Loucy (cell line): ENCODE measurements at regions not wholly inside any gene's neighbourhood (a gene's known extent, or its start where the extent isn't known, plus 50 kb on each side); places are given as distances from the start of the nearest gene placed in this dataset.

Experiments used
- CTCF ChIP-seq: fragments of 200-600 bp; sonication (generic); conservative IDR thresholded peaks from 2 replicates; pipeline ENCODE4 v1.5.1; 2014; ENCODE audit warnings: mild to moderate bottlenecking, antibody characterized with exemption, low read length
- EZH2phosphoT487 ChIP-seq: fragments of 200-600 bp; IDR thresholded peaks from 2 replicates; pipeline ENCODE4 v1.6.1; 2018; ENCODE audit warnings: antibody characterized with exemption, mild to moderate bottlenecking, moderate library complexity, borderline replicate concordance

GRCh38 chr17:34813290-34813689 is 148.0 kb downstream of the CCT6B start:
- TF ChIP-seq CTCF (no peak), EZH2phosphoT487 (no peak)
